Activated CD8-positive, alpha-beta memory T cell treated with anti-CD3 and anti-CD28 coated beads for 24 hours (primary cell): ENCODE measurements at regions not wholly inside any gene's neighbourhood (a gene's known extent, or its start where the extent isn't known, plus 50 kb on each side); places are given as distances from the start of the nearest gene placed in this dataset.

Source experiments
- DNase-seq: peaks from one replicate; pipeline ENCODE4 v3.0.0-alpha.2; 2020

DNA sequence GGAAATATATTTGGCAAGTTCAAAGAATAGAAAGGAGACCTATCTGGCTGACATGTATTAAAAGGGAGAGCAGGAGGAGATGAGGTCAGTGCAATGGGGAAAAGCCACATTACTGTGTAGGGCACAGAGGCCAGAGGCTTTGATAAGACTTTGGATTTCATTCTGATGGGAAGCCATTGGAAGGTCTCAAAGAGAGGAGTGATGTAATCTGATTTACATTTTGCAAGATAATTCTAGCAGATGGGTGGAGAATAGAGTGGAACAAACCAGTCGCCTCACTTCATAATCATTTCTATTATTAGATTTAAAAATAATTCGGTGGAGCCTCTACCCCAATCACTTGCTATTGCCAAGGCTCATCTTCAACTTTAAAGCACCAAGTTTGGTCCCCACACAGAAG is 278.4 kb upstream of the ZC3H12C start:
- DNase-seq: no peak

DNA sequence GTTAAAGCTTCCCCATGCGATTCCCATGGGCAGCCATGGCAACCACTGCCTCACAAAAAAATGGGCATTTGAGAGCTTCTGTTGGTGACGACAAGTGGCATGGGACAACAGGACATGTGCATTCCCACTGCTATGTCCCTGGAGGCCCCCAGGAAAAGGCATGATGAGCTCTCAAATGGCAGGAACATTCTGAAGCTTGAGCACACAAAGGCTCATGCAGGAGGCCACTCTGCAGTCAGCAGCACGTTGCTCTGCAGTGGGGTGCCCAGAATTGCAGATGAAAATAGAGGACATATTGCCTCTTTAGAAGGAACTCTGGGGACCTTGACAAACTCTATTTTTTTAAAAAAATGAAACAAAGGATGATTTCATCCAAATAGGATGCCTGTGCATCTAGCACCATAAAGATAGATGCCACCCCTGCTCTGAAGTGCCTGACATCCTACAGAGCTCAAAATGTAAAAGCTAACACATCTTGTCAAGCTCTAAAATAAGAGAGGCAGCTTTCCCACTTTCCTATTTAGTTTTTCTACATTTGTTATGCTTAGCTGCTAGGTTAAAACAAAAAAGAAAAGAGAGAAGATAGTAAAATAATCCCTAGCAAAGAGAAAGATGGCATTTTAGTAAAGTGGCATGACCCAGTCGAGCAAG is 277.6 kb upstream of the ZC3H12C start:
- no peak for DNase-seq

DNA sequence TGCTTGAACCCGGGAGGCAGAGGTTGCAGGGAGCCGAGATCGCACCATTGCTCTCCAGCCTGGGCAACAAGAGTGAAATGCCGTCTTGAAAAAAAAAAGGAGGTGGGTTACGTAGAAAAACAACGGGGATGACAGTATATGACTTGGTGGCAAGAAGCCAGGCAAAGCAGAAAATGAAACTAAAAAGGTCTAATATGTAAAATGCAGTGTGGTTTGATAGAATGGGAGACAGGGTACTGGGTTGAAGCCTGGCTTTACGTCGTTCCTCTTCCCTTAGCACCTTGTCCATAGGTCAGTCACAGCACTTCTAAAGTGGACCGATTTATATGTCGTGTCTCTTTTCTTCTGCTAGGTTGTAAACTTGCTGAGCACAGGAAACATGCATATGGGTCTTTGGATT is 274.9 kb upstream of the ZC3H12C start:
- no peak for DNase-seq

DNA sequence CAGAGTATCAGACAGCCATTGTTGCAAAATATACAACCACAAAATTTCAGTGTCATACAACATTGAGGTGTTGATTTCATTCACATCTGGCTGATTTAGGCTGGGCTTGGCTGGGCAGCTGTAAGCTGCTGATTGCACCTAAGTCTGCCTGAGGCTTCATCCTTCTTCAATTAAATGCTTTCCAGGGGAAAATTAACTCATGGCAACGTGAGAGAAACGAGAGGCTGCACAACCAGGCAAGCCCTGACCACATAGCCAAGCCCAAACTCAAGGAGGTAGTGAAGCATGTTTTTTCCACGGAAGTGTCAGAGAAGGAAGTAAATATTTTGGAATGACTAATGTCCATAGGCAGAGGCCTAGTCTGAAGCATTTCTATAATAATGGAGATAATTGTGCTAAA is 273.8 kb upstream of the ZC3H12C start:
- no peak for DNase-seq

DNA sequence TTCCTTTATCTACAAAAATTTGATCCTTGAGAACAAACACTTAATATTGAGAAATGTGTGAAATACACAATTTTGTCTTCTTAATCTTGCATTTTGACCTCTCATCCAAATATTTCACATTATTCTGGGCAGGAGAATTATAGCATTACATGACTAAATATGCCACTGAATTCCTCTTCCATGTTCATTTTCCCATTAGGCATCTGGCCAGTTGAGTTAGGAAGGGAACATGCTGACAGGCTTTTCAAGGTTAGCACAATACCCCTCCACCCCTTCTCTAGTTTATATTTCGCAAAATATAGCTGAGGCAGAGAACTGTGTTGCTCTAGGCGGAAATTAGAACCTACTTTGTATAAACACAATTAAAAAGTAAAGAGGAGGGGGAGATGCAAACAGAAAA is 271.7 kb upstream of the ZC3H12C start:
- DNase-seq: no peak

DNA sequence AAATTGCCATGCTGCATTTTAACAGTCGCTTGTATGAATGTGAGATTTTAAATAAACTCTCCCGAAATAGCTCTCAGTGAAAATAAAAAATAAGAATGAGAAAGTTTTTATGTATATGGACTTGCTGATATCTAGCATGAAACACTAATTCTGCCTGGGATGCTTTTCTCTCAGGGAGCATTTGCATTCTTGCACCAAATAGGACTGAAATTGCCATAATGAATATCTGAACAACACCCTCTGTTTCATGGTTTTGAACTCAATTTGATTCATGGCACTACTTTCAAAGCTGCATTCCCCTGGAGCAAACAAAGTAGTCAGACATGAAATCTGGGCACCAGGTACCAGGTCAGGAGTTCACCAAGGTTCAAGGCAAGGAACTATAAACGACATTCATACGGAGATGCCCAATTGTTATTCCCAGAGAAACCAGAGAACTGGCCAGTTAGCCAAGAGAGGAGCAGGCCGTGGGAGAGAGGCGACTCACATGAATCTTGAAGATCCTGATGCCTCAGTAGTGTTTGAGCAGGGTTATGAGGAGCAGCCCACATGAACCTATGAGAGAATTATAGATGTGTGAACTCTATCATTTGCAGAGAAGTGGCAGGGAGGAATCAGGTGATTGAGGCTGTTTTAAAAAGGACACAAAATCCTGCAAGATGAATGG is 270.6 kb upstream of the ZC3H12C start:
- no peak for DNase-seq

DNA sequence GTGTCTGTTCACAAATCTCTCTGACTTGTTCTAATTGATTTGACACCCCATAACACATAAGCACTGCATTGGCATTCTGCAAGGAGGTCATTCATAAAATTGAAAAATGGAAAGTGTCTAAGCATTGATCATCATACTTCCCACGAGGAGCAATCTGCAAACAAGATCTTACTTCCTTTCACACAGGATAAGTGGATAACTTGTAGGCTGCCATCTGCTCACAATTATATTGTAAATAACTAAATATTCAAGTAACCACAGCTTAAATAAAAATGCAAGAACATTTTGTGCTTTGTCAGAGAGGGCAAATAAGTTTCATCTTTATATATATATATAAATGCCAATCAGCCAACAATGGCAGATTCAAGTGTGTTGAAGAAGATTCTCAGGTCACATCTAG is 264.8 kb upstream of the ZC3H12C start:
- no peak for DNase-seq

DNA sequence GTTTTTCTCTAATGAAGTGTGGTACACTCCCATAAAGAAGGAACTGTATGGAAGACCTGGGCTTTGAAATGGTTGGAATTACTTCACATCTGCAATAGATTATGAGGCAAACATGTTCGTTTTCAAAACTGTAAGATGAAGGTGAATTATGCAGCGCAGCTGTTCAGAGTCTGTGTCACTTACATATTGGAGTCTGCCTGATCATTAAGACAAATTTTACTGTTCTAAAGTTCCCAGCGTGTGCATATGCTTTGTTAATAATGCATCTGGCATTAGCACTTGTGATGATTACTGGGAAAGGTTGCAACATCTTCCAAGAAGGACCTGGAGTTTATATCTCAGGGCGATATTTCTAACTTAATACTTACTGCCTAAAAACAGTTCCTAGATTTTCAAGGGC is 255.2 kb upstream of the ZC3H12C start:
- no peak for DNase-seq

DNA sequence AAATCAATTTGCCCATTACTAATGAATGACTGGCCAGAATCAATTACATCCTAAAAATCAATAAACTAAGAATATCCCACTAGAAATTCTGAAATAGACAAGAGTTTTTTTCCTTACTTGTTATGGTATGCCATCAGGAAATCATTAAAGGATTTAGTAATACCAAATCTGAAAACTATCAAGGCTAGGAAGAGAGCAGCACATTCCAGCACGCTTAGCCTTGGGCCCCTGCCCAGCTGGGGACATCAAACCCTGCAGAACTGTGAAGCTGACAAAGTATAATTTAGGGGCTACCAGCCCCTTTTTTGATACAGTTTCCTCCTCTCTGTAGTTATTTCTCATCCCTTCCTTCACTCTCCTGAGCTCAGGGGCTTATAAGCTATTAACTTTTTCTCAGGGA is 247.8 kb upstream of the ZC3H12C start:
- DNase-seq: no peak

DNA sequence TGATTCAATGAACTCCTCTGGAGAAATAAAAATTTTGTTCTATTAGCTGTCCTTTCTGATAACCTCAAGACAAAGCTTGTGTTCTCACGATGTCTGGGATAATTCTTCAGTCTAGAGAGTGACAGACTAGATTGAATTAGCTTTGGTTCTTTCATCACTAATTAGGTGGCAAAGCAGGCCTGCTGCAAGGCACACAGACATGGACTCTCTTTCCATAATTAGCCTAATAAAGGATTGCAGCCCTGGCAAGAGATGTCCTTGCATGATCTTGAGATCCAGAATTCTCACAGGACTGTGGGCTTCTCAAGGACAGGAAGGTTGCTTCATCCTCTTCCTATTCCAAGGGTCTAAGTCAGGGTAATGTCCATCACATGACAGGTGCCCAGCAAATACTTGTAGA is 245.6 kb upstream of the ZC3H12C start:
- DNase-seq: no peak

DNA sequence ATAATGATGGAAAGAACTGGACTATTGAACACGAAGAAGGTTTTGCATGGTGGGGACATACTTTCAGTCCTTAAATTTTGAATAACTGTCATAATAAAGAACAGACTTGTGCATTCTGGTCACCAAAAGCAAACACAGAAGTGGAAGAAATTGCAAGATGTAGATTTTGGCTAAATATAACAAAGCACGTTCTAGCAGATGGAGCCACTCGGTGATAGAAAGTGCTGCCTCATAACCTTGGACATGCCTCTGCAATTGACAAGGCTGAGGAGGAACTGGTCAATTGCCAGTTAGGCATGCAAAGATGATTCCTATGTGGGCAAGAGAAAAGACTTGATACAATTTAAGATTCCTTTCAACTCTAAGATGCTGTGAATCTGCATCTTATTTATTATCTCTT is 244.1 kb upstream of the ZC3H12C start:
- DNase-seq: no peak

DNA sequence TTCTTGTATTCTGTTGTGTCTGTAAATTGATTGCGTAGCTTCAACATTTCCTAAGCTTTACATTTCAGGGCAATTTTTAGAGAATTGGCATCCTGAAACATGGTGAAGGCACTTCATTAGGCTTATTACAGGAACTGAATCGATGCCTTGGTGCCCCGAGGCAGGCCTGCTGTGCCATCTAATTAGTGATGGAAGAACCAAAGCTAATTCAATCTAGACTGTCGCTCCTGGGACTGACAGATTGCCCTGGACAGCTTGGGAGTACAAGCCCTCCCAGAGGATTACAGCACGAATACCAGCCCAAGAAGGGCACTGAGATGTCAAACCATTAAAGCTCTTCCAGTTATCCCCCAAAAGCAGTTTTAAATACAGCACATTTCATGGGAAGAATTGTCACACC is 243.2 kb upstream of the ZC3H12C start:
- no peak for DNase-seq

DNA sequence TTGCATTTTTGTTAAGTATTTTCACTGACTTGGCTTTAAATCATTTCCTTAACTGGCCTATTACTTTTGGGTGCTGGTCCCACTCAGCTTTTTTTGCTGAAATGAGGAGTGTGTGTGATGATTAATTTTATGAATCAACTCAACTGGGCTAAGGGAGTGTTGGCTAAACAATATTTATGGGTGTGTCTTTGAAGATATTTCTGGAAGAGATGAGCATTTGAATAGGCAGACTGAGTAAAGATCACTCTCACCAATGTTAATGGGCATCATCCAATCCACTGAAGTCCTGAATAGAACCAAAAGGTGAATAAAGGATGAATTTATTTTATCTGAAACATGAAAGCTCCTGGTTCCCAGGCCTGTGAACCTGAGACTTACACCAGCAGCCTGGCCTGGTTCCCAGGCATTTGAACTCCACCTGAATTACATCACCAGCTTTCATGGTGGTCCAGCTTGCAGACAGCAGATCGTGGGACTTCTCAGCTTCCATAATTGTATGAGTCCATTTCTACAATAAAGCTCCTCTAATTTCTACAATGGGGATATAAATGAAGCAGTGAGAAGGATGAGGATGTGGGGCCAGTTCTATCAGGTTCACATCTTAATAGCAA is 241.3 kb upstream of the ZC3H12C start:
- DNase-seq: no peak

DNA sequence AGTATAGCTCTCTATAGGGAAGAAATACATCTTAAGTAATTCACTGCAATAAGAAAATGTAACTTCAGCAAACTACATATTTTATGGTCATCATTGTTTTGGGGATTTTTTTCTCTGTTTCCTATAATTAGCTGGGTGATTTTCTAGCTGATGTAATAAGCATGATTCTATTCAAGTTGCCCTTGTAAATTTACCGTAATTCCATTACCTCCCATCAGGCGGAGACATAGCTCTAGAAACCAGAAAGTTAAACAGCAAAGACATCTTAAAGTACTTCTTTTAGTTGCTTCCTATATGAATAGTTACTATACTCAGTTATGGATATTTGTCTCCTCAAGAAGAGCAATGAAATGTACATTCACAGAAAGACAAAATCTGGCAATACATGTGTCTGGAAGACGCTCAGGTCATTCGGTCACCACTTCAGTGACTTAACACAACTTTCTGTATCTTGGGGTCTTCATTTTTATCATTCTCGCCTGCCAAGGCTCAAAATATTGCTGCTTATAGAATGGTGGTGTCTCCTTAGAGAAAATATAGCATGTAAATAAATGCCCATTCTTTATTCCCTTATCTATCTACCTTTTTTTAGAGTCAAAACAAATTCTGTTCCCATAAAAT is 239.9 kb upstream of the ZC3H12C start:
- no peak for DNase-seq

DNA sequence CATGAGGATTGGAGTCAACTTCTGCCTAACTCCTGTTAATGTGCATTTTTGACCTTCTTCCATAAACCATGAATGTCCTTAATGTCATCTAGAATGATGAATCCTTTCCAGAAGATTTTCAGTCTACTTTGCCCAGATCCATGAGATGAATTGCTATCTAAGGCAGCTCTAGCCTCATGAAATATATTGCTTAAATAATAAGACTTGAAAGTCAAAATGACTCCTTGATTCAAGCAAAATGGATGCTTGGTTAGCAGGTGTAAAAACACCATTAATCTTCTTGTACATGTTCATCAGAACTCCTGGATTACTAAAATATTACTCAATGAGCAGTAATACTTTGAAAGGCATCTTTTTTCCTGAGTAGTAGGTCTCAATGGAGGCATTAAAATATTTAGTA is 238.5 kb upstream of the ZC3H12C start:
- DNase-seq: no peak

DNA sequence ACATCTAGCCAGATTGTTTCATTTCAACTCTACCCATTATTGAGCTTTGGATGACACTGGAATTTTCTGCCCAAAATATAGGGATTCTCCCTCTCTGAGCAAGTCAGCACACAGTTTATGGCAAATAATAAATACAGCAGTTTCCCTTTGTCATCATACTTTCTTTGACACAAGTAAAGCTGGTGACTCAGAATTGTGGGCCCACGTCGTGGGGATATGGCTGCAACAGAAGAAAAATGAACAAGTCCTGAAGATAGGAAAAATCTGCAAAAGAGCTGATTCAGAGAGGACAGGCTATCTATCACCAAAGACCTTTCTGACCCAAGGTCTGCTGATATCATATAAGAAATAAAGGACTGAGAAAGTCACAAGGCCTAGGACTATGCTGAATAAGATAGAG is 236.3 kb upstream of the ZC3H12C start:
- no peak for DNase-seq

DNA sequence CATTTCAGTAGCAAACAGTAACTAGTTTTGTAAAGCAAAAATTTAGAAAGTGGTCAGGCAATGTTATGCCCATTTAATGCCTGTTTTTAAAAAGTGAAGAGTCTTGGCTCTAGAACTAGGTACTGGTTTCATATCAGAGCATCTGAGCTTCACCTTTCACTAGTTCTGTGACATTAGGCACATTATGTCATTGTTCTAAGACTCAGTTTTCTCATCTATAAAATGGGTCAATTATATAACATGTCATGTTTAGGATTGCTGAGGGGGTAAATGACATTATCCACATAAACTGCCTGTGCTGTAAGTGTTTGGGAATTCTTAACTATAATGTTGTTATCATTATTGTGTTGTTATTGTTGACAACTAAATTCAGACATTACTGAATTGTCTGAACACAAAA is 235.6 kb upstream of the ZC3H12C start:
- no peak for DNase-seq

DNA sequence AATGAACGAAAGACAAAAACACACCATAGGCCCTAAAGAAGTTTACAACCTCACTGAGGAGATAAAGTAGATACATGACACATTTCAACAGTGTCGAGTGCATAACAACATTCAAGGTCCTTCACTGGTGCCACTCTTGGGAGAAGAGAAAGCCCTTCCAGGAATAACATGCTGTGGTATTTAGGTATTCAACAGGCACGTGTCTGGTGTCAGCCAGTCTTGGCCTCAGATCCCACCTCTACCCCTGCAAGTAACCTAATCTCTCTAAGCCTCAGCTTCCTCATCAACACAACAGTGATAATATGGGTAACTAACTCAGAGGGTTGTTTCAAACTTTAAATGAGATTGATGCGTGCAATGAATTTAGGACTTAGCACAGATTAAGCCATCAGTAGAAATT is 235.0 kb upstream of the ZC3H12C start:
- DNase-seq: no peak

DNA sequence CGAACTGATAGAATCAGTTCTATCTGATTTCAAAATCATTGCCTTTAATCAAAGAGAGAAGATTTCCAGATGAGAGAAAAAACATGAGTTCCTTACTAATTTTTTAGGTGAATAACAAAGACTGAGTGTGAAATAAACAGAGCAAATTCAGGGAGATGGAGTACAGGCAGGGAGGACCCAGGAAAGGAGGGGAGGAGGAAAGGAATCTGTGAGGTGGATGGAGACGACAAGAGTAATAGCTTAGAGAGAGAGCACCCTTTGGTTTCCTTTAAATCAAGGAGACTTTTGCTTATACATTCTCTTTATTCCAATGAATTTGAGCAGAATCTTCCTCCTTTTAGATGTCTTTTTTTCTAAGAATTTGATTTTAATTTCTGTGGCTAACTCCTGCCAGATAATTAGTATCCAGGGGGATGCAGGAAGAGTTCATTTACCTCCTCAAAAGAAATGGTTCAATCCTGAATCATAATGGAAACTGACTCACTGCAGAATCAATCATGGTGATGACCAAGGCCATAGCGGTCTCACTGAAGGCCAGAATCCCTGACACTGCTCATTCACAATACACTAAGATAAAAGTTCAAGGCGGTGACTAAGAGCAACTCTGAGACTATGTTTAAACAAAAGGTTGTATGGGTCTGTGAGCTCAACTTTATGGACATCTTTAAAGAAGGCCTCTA is 234.0 kb upstream of the ZC3H12C start:
- no peak for DNase-seq

DNA sequence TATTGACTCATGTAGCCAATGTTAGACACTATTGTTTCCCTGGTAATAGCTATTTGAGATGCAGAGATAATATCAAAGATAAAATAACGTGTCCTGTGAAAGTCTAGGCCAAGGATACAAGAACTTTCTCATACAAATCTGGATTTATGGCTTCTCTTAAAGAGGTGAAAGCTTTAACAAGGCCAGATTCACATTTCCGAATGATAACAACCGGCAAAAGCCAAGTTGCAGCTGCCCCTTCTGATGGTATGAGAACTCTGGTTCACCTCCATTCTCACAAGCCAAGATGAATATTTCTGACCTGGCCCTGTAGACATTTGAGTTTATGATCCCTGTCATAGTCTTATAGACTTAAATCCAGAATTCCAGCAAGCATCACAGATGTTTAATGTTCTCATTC is 230.4 kb upstream of the ZC3H12C start:
- DNase-seq: no peak

DNA sequence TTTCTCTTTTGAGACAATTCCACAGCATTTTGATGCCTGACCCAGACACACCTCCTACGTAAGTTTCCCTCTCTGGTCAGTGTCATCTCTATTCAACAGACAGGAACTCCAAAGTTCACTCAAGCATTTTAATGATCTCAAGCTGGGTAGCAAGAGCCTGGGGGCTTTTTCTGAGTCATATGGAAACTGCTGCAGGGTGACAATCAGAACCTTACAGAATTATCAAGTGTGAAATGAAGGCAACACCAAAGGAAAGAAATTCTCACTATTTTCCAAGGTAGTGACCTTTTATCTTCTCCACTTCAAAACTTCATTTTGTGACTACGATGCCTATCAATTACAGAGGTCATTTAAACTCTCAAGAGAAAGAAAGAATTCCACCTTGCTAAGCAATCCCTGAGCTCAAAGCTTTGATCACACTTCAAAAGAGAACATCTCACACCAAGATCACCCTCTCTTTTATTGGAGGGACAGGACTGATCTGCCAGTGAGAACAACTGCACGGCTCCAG is 229.0 kb upstream of the ZC3H12C start:
- no peak for DNase-seq

DNA sequence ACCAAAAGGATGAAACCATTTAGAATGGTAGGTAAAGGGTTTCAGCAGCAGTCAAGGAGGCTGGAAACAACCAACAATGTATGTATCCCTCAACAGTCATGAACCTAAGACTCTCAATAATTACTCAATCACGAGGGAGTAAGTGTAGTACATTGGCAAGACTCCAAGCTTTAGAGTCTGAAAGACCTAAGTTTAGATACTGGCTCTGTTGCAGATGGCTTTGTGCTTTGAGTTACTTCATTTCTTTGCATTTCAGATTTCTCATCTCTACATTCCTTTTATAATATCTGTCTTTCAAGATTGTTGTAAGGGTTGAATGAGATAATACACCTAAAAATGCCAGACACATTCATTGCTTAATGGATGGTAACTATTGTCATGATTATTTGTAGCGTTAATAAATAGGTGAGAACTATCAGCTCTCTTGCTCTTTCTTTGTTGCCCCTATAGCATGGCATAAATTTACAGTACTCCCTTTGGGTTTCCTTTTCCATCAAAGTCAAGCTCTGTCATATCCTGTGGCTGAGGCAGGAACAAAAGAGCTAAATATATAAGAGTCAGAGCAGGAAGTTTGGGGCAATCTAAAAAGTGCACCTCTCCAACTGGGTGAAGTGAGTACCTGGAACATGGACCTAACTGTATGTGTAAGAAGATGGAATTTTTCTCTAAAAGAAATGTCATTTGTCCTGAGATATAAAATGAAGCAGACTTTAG is 228.2 kb upstream of the ZC3H12C start:
- no peak for DNase-seq
